AG08396 (cell line): ENCODE measurements at regions not wholly inside any gene's neighbourhood (a gene's known extent, or its start where the extent isn't known, plus 50 kb on each side); places are given as distances from the start of the nearest gene placed in this dataset.

Experiments used
- DNase-seq: peaks from one replicate; pipeline ENCODE4 v3.0.0; 2012; ENCODE audit warnings: low spot score, mixed read lengths

DNA sequence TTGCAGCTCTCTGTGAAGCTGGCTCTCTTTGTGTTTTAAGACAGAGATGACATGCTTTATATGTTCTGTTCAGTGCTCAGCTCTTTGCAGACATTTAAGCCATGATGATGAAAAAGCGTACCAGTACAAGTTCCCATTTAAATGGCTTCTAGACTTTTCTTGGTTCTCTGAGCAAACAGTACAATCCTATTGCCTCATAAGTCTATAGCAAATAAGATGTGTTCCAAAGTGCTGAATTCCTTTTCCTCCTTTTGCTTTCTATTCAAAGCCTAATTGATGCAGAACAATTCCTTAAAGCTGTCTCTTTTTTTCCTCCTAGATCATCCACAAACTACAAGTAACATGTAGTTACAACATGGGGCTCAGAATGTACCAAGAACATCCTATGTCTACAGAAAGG lies 168.8 kb upstream of the SPATS2L start:
- DNase-seq = no peak

DNA sequence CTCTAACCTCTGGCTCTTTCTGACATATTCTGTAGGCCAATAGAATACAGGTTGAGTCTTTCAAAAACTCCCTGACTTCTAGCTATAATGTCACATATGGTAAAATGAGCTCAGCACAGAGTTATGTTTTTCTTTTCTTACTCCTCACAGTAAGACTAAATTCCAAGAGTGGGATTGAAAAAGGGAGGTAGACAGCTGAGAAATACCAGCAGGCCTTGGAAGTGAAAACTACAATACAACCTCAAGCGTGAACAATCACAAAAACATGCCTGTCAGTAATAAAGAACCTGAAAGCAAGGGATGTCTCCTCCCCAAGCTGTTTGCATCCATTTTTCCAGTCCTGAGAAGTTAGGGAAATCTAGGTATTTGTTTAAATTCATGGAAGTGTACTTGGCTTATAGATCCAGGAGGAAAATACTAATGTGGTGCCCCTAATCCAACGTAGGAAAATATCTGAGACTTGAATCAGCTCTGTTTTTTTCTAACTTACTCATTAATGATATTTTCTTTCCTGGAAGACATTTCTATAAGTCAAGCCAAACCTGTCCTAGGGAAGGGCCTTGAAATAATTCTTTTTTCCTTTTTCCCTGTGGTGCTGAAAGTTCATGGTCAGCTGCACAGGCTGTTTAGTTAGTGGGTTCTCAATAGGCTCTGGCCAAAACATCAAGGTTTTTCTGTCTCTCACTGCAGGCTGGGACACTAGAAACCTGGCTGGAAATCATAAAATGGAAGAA lies 167.9 kb upstream of the SPATS2L start:
- no peak for DNase-seq

DNA sequence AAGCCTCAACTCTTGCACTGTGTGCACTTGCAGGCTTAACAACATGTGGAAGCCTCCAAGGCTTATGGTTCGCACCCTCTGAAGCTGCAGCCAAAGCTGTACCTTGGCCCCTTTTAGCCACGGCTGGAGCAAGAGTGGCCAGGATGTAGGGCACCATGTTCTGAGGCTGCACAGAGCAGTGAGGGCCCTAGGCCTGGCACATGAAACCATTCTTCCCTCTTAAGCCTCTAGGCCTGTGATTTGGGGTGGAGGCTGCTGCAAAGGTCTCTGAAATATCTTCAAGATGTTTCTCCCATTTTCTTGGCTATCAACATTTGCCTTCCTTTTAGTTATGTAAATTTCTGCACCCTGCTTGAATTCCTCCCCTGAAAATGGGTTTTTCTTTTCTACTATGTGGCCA lies 161.9 kb upstream of the SPATS2L start:
- DNase-seq = no peak

DNA sequence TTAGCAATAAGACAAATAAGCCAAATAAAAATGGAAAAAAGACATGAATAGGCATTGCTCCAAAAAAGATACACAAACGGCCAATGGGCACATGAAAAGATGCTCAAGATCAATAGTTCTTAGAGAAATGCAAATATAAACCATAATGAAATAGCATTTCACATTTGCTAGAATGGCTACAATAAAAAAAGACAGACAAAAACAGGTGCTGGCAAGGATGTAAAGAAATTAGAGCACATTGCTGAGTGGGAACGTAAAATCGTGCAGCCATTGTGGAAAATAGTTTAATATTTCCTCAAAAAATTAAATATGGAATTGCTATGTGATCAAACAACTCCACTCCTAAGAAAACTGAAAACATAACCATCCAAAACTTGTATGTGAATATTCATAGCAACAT lies 160.0 kb upstream of the SPATS2L start:
- no peak for DNase-seq

DNA sequence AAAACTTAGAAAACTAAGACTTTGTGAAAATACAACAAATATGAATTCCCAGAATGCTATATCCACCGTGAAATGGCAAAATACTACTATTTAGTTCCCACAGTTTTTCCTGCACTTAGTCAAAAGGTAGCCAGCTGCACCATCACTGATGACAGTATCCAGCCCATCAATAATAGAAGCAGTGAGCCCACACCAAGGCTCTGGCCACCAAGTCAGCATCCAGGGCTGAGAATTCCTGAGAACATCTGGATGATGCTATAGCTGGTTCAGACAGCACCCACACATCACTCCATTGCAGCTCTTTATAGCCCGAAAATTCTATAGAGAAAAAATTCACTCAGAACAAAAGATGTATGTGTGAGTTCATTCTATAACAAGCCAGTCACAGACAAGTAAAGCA lies 159.1 kb upstream of the SPATS2L start:
- no peak for DNase-seq

DNA sequence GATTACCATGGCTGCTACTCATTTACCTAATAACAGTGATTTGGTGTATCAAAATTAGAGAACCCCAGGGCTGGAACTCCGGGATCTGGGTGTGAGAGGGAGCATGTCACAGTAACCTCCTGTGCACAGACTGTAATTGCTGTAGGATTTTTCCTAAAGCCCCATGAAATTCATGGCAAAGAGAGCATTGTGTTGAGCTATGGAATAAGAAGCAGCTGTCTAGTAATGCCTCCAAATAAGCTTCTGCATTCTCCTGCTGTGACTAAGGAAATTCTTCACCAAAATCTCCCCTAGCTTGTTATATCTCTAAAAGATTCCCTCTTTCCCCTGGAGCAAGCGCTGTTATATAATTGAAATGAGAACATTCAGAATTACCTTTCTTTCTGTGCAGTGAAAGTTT lies 158.1 kb upstream of the SPATS2L start:
- DNase-seq = no peak

DNA sequence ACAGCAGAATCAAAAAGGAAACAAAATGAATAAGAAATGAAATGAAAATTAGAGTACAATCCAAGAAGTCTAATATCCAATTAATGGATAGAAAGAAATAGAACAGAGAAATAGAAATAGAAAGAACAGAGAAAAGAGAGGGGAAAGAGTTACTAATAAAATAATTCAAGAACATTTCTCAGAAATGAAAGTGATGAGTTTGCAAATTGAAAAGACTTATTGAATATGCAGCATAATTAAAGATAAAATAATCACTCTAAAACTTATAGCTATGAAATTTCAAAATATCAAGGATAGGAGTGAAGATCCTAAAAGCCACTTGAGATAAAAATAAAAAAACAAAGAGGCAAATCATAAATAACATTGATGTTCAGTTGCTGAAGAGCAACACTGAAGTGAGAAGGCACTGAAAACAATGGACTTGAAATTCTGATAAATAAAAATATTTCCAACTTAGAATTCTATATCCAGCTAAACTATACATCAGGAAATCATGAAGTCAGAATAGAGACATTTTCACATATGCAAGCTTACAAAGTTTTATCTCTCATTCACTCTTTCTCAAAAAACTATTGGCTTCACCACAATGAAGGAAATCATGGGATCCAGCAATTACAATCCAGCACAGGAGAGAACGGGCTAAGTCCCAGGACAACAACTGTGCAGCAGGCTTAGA lies 155.9 kb upstream of the SPATS2L start:
- DNase-seq = no peak

DNA sequence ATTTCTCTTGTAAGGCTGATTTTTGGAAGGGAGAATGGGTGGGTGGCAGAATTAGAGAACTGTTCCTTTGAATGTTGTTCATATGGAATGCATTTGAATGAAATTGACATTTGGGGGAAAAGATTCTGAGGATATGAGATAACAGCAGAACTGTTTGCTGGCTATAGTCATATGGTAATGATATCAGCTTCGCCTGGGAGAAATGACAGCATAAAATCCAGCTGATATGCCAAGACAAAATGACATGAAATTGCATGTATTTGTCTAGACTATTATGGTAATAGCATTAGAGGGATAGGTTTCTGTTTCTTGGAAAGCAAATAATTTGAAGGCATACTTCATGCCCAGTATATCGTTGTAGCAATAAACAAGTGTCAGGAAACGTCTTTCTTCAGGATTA lies 150.8 kb upstream of the SPATS2L start:
- no peak for DNase-seq

DNA sequence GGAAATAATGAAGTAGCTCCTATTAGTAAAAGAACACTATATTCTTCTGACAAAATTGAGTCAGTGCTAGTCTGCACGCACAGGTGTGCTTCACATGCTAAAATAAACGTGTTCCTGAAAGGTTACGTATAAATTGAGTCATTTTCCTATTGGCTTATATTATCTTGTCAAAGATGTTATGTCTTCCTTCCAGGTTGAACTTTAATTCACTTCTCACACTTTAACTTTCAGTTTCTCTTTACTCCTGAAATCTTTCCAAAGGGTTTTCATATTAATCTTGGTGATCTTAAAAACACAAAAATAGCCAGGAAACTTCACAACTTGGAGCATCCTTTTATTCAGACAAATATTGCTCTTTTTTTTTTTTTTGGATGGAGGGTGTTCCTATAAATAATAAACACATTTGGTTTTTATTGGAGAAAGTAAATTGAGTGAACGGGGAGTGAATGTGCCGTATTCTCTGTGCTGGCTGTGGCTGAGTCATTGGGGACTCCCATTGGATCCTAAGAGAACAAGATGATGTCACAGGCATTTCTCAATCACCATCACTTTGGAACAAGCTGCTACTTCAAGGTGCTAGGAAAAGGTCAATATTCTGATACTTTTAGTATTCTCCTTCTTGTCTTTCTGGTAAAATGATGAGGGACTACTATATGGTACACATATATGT lies 150.2 kb upstream of the SPATS2L start:
- peak; percentile 72 for DNase-seq

DNA sequence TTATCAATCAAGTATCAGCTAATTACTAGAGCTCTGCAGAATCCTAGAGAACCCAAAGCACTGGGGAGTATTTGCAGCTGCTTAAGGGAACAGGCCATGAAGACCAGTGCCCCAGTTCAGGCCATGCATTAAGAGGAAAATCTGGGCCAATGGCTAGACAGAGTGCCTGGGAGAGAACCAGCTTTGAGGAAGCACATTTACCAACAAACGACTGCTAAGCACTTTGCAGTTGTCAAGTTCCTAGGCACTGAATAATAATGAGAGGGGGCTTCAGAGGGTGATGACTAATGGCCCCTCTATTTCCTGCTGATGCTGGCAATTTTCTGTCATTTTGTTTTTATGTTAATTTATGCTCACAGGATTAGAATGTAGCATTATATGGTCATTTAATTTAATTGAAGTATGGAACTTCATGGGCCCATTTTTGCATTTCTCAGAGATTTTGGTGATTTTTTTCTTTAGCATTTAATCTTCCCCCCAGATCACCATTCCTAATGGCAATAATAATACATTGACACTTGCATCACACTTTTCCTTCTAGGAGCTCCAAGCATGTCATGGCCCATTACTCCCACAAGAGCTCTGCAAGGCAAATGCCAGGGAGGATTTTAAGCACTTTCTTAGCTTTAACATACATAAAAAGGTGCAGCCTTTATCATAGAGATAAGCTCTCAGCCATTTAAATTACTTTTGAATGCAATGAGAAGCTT lies 147.7 kb upstream of the SPATS2L start:
- DNase-seq = no peak

DNA sequence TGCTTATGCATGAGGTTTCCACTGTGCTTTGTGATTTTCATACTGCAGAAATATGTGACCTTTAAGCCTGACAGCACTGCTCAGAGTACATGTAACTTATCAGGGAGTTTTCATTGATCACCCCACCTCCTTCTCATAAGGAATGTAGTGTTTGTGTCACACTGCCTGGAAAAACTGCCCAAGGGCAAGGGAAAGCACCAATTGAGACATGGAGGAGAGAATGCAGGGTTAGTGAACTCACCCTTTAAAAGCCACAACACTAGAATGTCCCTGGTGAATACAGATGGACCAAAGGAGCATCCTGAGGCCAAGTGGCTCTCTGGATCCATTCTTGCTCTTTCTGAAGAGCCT lies 147.2 kb upstream of the SPATS2L start:
- DNase-seq = no peak

DNA sequence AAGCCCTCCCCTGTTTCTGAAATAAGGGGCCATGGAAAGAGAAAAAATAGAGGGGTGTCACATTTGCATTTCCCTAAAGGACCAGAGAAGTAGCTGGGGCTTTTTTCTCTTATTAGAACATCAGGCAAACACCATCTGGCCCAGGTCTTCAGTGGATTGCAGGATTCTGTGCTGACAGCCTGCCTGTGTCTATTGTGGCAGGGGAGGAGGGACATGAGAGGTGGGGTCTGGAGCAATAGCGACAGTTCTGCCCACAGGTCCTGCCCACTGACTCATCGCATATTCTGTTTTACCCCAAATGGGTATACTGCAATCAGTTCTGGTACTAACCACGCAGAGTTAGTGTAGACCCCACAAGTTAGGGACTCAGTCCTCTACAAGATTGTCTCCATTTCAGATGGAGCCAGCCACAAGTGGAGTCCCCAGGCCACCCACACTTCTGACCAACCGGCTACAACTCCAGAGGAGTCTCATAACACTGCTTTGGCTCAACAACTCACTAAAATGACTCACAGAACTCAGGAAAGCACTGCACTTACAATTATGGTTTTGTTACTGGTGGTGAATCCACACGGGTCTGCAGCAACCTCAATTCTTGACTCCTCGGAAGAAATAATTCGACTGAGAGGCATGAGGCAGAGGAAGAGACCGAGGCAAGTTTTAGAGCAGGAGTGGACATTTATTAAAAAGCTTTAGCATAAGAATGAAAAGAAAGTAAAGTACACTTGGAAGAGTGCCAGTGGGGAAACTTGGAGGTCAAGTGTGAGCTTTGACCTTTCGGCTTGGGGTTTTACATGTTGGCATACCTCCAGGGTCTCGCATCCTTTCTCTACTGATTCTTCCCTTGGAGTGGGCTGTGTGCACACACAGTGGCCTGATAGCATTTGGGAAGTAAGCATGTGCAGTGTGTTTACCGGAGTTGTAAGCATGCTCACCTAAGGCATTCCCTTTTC lies 146.4 kb upstream of the SPATS2L start:
- no peak for DNase-seq

DNA sequence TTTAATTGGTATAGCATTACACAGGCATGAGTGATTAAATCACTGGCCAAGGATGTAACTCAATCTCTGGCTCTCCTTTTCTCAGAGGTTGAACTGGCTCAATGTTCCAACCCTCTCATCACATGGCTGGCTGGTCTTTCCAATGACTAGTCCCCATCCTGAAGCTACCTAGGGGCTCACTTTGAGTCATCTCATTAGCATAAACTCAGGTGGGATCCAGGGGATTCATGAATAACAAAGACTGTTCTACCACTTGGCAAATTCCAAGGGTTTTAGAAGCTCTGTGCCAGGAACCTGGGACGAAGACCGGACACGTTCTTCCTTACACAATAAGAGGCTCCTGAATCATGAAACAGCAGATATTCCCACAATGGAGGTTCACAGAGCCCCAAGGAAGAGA lies 145.0 kb upstream of the SPATS2L start:
- DNase-seq = no peak

DNA sequence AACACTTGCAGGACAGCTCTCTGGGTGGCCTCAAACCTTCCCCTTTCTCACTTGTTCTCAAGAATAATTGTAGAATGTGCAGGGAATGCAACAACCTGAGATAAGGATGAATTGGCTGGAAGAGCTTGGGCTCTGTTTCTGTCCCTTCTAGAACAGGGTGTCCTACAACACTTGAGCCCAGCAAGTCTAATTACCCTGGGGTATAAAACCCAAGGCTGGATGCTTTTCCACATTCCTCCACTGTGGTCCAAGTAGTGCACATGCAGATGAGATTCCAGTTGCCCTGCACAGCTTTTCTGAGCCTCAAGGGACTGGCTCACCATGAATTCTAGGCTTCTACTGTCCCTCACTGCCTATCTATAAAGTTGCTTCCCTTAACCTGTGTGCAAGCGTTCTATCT lies 140.8 kb upstream of the SPATS2L start:
- no peak for DNase-seq

DNA sequence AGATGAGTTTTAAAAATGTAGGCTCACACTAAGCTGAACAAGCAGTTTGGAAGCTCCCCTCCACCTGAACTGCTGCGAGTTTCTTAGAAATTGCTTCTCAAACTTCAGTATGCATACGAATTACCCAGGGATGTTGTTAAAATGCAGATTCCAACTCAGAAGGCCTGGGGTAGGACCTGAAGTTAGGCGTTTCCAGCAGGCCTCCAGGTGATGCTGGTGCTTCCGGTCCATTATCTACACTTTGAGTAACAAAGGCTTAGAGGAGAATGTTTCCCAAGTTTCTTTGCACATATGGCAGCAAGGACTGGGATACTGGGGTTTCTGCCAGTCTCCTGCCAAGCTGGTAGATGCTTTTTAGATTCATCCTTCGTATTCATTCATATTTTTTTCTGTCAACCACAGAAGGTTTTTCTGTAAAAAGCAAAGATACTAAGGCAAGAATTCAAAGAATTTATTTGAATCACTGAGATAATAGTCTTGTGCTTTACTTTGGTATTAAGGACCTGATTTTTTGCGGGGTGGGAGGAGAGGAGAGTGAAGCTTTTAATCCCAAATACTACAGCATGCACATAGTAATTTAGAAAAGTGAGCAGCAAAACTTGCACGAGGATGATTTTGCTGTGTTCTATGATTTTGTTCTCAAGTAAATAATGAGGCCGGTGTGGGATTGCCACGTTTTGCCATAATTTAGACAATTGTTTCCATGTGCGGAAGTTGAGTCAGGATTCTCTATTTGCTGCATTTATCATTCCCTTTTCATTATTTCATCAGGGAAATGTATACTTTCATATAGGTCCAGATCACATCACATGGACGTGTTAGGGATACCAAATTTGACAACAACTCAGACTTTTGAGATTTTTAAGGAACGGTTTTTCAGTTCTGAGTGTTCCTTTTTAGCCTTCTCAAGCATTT lies 137.6 kb upstream of the SPATS2L start:
- DNase-seq = no peak

DNA sequence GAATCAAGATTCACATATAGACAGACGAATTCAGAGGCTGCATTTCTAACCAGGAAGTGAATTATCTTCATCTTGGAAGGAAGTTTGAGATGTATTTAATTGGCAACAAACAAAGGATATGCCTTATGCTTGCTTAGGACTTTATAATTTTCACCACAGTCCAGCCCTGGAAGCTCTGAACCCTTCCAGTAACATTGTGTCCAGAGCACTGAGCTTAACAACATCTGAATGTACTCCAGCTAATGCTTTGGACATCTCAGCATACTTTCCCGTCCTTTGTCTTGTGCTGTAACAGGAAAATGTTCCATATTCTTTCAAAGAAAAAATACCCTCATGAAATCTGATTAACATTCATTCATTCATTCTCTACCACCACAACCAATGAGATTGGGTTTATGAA lies 136.3 kb upstream of the SPATS2L start:
- no peak for DNase-seq

DNA sequence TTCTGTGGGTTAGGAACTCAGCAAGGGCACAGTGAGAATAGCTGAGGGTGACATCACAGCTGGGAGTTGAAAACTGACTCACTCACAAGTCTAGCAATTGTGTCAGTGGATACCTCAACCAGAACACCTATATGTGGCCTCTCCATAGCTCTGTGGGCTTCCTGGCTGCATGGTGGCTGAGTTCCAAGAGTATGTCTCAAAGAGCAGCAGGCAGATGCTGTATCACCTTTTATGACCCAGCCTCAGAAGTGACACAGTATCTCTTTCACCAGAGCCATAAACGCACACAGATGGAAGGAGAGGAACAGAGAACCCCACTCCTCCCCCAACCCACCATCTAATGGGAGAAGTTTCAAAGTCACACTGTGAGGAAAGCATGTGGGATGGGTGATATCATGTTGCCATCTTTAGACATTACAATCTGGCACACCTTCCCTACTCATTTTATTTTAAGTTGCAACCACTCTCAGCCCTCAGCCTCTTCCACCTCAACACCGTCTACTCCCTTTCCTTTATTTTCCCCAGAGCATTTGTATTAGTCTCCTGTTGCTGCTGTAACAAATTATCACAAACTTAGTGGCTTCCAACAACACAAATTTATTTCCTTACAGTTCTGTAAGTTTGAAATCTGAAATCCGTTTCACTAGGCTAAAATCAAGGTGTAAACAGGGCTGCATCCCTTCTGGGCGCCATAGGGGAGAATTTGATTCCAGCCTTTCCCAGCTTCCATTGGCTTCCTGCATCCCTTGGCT lies 134.6 kb upstream of the SPATS2L start:
- DNase-seq = no peak

DNA sequence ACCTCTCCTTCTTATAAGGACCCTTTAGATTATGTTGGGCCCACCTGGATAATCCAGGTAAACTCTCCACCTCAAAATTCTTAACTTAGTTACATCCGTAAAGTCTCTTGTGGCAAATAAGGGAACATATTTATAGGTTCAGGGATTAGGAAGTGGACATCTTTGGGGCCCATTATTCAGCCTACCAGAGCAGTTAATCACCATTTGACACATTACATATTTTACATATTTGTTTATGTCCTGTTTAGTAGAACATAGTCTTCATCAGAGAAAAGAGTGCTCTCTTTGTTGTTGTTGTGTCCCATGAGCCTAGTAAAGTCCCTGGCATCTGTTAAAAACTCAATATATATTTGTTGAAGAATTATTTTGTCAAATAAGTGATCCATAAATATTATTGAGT lies 134.0 kb upstream of the SPATS2L start:
- DNase-seq = no peak

DNA sequence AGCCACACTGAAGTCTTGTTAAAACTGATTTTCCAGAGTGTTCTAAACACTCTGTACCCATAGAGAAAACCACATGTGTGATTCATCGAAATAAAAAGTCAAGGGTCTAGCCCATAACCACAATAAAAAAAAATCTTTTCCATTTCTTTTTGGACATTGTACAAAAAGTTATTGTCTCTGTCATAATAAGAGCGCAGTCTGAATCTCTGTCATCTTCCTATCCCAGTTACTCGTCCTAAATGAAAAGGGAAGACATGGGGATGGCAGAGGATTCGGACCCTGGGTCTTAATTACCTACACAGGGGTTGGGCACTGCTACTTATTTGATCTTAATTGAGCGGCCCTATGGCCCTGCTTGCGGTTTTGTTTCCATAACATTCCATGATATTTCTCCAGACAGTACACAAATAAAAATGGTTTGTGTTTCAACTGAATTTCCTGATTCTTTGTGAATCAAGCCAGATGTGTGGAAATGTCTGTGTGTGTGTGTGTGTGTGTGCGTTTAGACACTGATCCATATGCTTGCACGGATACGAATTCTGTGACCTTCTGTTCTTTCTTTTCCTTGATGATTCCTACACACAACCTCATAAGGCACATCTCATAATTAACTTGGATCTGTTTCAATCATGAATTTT lies 133.4 kb upstream of the SPATS2L start:
- DNase-seq = no peak
